ENCODE measurements at regions not wholly inside any gene's neighbourhood (a gene's known extent, or its start where the extent isn't known, plus 50 kb on each side); places are given as distances from the start of the nearest gene placed in this dataset.
"Not testable (repeated sequence)": the region's sequence is repeated elsewhere in the genome, so short reads cannot be mapped to it uniquely, and the experiment has no call there.

DNA sequence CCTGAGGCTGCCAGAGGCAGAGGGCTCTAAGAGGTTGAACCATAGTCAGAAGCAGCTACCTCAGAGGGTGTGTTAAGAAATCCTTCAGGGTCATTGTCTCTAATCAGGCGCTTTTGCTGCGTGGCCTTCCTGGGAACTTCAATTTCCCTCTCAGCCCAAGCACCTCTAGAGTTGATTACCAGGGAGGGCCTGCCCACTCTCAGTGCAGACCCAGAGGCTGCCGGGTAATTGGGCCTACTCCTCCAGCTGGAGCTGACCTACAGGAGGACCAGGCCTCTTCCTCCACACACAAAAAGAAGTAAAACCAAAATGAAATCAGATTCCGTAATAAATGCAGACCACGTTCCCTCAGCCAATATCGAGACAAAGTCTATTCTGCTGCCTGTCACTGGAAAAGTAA, 305.0 kb upstream of the CCL2 start:
- no peak for DNase-seq

- no peak for DNase-seq
Observed at GRCh38 chr17:33952425-33952824, 302.7 kb upstream of the CCL2 start.

DNA sequence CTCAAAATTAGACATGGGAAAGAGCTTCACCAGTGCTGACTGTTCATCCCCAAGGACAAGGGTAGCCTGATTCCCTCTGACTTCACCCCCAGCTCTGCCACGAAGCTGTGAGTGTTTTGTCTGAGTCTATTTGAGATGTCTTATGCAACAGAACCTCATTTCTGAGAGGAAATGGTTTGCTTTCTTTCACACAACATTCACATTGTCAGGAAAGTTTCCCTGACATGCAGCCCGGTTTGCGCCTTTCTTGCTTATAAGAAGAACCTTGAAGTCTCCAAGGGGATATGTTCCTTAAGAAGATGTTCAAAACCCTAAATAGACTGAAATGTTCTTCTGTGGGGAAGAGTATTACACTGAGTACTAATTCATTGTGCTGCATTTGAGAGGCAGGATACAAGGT, 300.5 kb upstream of the CCL2 start:
- DNase-seq, result no peak

DNA sequence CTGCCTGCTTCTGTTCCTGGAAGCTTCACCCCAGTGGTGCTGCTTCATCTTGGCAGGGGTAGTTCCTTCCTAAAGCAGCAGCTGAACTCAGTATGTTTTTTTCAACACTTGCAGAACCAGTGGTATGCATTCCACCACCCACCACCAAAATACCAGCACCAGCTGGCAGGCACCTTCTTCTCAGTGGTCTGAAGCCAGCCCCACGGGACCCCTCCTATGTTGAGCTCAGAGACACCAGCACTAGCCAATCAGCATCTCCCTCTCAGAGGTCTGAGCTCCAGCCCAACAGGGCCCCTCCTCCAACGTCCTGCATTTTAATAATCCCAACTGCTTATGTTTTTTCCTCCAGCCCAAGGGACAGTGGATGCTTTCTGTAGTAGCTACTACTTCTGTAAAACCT, 299.6 kb upstream of the CCL2 start:
- no peak for DNase-seq

DNA sequence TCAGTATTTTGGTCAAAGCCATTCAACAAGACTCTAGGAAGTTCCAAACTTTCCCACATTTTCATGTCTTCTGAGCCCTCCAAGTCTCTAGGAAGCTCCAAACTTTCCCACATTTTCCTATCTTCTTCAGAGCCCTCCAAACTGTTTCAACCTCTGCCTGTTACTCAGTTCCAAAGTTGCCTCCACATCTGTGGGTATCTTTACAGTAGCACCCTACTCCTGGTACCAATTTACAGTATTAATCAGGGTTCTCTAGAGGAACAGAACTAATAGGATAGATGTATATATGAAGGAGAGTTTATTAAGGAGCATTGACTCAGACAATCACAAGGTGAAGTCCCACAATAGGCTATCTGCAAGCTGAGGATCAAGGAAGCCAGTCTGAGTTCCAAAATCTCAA, 296.0 kb upstream of the CCL2 start:
- DNase-seq, result not testable (repeated sequence)

GRCh38 chr17:33962857-33963655, 292.0 kb upstream of the CCL2 start:
- no peak for DNase-seq

GRCh38 chr17:33964344-33964979, 290.6 kb upstream of the CCL2 start:
- no peak for DNase-seq

DNA sequence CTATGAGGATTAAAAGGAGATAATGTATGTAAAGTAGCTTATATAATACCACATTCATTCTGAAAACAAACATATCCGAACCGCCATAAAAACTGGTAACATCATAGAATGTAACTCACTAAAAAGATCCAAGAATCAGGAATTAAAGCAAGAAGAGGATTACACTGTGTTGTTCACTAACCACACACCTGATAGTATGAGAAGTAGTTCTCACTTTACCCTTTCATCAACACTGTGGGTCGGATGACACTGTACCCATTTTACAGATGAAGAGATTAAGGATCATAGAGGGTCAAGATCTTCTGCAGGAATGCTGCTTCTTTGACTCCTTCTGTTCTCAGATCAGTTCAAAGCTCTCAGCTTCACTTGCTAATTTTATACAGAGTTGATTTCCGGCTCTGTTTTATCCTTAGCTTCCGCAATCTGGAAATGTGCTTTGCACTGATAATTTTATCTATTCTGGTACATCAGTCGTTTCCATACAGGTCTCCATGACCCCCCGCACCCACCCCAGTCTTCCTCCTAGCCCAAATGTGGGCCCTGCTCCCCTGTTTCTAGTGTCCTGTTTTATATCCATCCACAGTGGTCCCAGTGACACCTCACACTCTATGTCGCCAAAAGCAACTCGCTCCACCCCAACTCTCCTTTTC, 288.6 kb upstream of the CCL2 start:
- DNase-seq, result no peak

- DNase-seq, result no peak
Observed at GRCh38 chr17:33967608-33968349, 287.3 kb upstream of the CCL2 start.

- DNase-seq, result no peak
Observed at GRCh38 chr17:33968350-33969044, 286.6 kb upstream of the CCL2 start.

- DNase-seq, result no peak
Observed at GRCh38 chr17:33970279-33970678, 284.8 kb upstream of the CCL2 start.

- DNase-seq, result no peak
Observed at GRCh38 chr17:33972763-33973162, 282.3 kb upstream of the CCL2 start.

GRCh38 chr17:33973491-33973890, 281.6 kb upstream of the CCL2 start:
- no peak for DNase-seq

- no peak for DNase-seq
Observed at GRCh38 chr17:33974276-33974675, 280.8 kb upstream of the CCL2 start.

- no peak for DNase-seq
Observed at GRCh38 chr17:33976831-33977230, 278.3 kb upstream of the CCL2 start.

GRCh38 chr17:33977729-33978514, 277.2 kb upstream of the CCL2 start:
- DNase-seq, result no peak

GRCh38 chr17:33978889-33979288, 276.2 kb upstream of the CCL2 start:
- DNase-seq, result no peak

DNA sequence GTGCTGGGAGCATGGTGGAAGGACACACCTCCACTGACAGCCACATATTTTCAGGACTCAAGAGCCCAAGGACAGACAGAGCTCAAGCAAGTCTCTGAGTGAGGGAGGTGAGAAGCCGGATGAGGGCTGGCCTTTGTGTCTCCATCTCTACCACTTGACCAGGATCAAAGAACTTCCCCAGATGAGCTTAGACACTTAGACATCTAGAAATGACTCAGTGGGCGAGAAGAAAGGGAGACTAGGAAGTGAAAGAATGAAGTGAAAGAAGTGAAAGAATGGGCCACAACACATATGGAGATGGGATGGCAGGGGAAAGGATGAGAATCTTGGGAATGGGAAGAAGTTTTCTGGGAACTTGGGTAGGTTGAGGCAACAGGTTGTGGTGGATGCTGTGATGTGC, 274.9 kb upstream of the CCL2 start:
- DNase-seq, result no peak

GRCh38 chr17:33981711-33982601, 273.1 kb upstream of the CCL2 start:
- DNase-seq, result no peak

DNA sequence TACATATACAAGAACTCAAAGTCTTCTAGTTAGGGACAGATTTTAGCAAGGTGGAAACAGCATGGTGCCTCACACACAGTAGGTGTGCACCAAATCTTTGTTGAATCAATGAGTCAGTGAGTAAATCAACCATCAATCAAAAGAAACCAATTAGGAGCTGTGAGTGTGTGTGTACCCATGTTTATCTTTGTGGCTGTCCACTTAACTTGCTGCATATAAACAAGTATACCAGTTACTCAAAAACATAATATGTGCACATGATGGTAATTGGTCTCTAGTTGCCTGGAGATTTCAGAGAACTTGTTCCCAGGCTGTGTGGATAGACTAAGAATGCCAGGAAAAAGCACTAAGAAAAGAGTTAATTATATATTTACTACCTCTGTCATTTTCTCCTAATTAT, 272.2 kb upstream of the CCL2 start:
- no peak for DNase-seq

All from activated effector memory CD4-positive, alpha-beta T cell treated with anti-CD3 and anti-CD28 coated beads, Interleukin-2, amount 50 U/mL, for 16 hours (primary cell).